Pancreas (tissue), 10 donors: ENCODE measurements at regions not wholly inside any gene's neighbourhood (a gene's known extent, or its start where the extent isn't known, plus 50 kb on each side); places are given as distances from the start of the nearest gene placed in this dataset.

Source experiments
- ATAC-seq, 4 donors: fragments of 200-7000 bp; cut with Tn5 transposase; one replicate each; pipeline versions ENCODE4 v1.8.0 to v1.9.1; 2020; ENCODE audit warnings: mild to moderate bottlenecking in 4 of 4, moderate library complexity in 4 of 4
- DNase-seq, 6 donors: peaks; one replicate each; pipeline ENCODE4 v3.0.0-alpha.2; 2020
- FAIRE-seq: peaks from 2 replicates; lab custom pipeline; 2012; peaks lifted over from hg19 to GRCh38; lab: Jason Lieb, UNC
- H3K27ac ChIP-seq, 4 donors: fragments of 200-600 bp; sonication (generic); 1 replicate in 3 of 4; 2 replicates in 1 of 4; pipeline versions ENCODE4 v1.5.0 to v1.8.0; 2020
- H3K27me3 ChIP-seq, 4 donors: fragments of 200-600 bp; one replicate each; pipeline ENCODE4 v1.8.0; 2021
- H3K36me3 ChIP-seq, 3 donors: fragments of 200-600 bp; sonication (generic) in 1 of 3; one replicate each; pipeline versions ENCODE4 v1.5.0 to v1.8.0; 2020 to 2021
- H3K4me1 ChIP-seq, 3 donors: fragments of 200-600 bp; one replicate each; pipeline ENCODE4 v1.8.0; 2021
- H3K4me3 ChIP-seq, 4 donors: fragments of 200-600 bp; sonication (generic) in 2 of 4; one replicate each; pipeline versions ENCODE4 v1.5.0 to v1.8.0; 2020 to 2021
- H3K9me3 ChIP-seq, 4 donors: fragments of 200-600 bp; one replicate each; pipeline ENCODE4 v1.8.0; 2021
- CTCF ChIP-seq, 4 donors: fragments of 200-600 bp; sonication (generic) in 3 of 4; IDR thresholded peaks; one replicate each; pipeline versions ENCODE4 v1.5.0 to v1.8.0; 2021; ENCODE audit warnings: antibody characterized with exemption in 4 of 4
- WGBS, 2 donors: extraction: QIAGEN DNeasy Blood & Tissue Kit; methylation state at CpG; one replicate each; pipeline ENCODE4 v1.1.7; 2013; 5-methylcytosine and 5-hydroxymethylcytosine counted together
- intact Hi-C, 3 donors: fragments of 100-400 bp; cut with DNase I; formaldehyde crosslinking; loops; one replicate each; pipeline versions ENCODE4 v1.11.1 to v1.14.2; 2022
- donor health status: healthy with polysubstance abuse.
- donor health status: DM: no; HTN: no; CAD: no; lungs with moderate emphysema.
- donor health status: DM: no; HTN: no; CAD: no.
- donor health status: control.
- donor health status: control.
- donor health status: Bipolar disorder and iron deficiency.
- donor health status: DM: yes; HTN: yes; CAD: no.
- donor health status: DM: no; HTN: no; CAD: no.
- donor health status: DM: no; HTN: no; CAD: no.
- donor health status: DM: yes; HTN: yes; CAD: no.

- ATAC-seq: no peak
- intact Hi-C loops: no loop called here
Observed at GRCh38 chr4:115671581-115671980, 558.2 kb upstream of the NDST4 start.

GRCh38 chr4:115670930-115671329, 557.5 kb upstream of the NDST4 start:
- Histone ChIP-seq H3K27ac (no peak overlapping the region), H3K36me3 (no peaks in the 10 kb centered on the region), H3K27me3 (no peaks in the 10 kb centered on the region), H3K4me3 (no peak overlapping the region), H3K4me1 (no peaks in the 10 kb centered on the region), H3K9me3 (no peaks in the 10 kb centered on the region)
- no peak for TF ChIP-seq CTCF (IDR thresholded peaks at IDR 0.05)
- WGBS, 2 donors: 64 to 69% methylated on average over 2 of the region's 2 CpGs
- no peak for DNase-seq
- intact Hi-C loops: no loop called here
- no peak for FAIRE-seq
- ATAC-seq: no peak

More at GRCh38 chr4:115671581-115671980, 558.2 kb upstream of the NDST4 start:
- H3K4me1 ChIP-seq: no peaks in the 10 kb centered on the region
- DNase-seq (no peak), FAIRE-seq (no peak)
- H3K9me3 ChIP-seq: no peaks in the 10 kb centered on the region
- H3K4me3 ChIP-seq: no peak overlapping the region
- H3K36me3 ChIP-seq: no peaks in the 10 kb centered on the region
- H3K27me3 ChIP-seq: no peaks in the 10 kb centered on the region
- 9 to 16% methylated on average over 5 of the region's 5 CpGs for WGBS, 2 donors
- no peak overlapping the region for H3K27ac ChIP-seq
- TF ChIP-seq CTCF (IDR thresholded peaks at IDR 0.05): no peak

GRCh38 chr4:115668396-115668795, 555.0 kb upstream of the NDST4 start:
- no peaks in the 10 kb centered on the region for H3K27me3 ChIP-seq
- no peak for FAIRE-seq
- H3K9me3 ChIP-seq: no peaks in the 10 kb centered on the region
- no peak for DNase-seq
- H3K4me1 ChIP-seq: no peaks in the 10 kb centered on the region
- no peak overlapping the region for H3K4me3 ChIP-seq
- intact Hi-C loops: no loop called here
- 53 to 54% methylated on average over 1 of the region's 1 CpG for WGBS, 2 donors
- TF ChIP-seq CTCF (IDR thresholded peaks at IDR 0.05): no peak
- no peaks in the 10 kb centered on the region for H3K36me3 ChIP-seq
- H3K27ac ChIP-seq: no peak overlapping the region
- ATAC-seq: no peak

- FAIRE-seq (no peak), DNase-seq (no peak), ATAC-seq (no peak)
- no peak for TF ChIP-seq CTCF (IDR thresholded peaks at IDR 0.05)
- Histone ChIP-seq H3K9me3 (no peaks in the 10 kb centered on the region), H3K27ac (no peak overlapping the region), H3K27me3 (no peaks in the 10 kb centered on the region), H3K4me3 (no peak overlapping the region), H3K4me1 (no peaks in the 10 kb centered on the region), H3K36me3 (no peaks in the 10 kb centered on the region)
- WGBS, 2 donors: 10 to 13% methylated on average over 9 of the region's 9 CpGs
- intact Hi-C loops: no loop called here
Observed at GRCh38 chr4:115664285-115664684, 550.9 kb upstream of the NDST4 start.

- 16 to 17% methylated on average over 3 of the region's 3 CpGs for WGBS, 2 donors
- Histone ChIP-seq H3K27ac (no peak overlapping the region), H3K27me3 (no peaks in the 10 kb centered on the region), H3K4me3 (no peak overlapping the region), H3K9me3 (no peaks in the 10 kb centered on the region), H3K36me3 (no peaks in the 10 kb centered on the region), H3K4me1 (no peaks in the 10 kb centered on the region)
- intact Hi-C loops: no loop called here
- DNase-seq: no peak
- no peak for ATAC-seq
- no peak for TF ChIP-seq CTCF (IDR thresholded peaks at IDR 0.05)
- no peak for FAIRE-seq
Observed at GRCh38 chr4:115660465-115660864, 547.0 kb upstream of the NDST4 start.
